ENCODE measurements at regions not wholly inside any gene's neighbourhood (a gene's known extent, or its start where the extent isn't known, plus 50 kb on each side); places are given as distances from the start of the nearest gene placed in this dataset.

GRCh38 chr10:78504181-78504580 is 470.5 kb downstream of the RPS24 start:
- TF ChIP-seq, protein P1, sequence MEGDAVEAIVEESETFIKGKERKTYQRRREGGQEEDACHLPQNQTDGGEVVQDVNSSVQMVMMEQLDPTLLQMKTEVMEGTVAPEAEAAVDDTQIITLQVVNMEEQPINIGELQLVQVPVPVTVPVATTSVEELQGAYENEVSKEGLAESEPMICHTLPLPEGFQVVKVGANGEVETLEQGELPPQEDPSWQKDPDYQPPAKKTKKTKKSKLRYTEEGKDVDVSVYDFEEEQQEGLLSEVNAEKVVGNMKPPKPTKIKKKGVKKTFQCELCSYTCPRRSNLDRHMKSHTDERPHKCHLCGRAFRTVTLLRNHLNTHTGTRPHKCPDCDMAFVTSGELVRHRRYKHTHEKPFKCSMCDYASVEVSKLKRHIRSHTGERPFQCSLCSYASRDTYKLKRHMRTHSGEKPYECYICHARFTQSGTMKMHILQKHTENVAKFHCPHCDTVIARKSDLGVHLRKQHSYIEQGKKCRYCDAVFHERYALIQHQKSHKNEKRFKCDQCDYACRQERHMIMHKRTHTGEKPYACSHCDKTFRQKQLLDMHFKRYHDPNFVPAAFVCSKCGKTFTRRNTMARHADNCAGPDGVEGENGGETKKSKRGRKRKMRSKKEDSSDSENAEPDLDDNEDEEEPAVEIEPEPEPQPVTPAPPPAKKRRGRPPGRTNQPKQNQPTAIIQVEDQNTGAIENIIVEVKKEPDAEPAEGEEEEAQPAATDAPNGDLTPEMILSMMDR (conservative IDR thresholded peaks at IDR 0.05 in 1 of 2, IDR thresholded peaks at IDR 0.05 in 1 of 2; ENCODE audit: extremely low read depth in 1 of 2, insufficient read depth in 1 of 2, low read depth in 1 of 2, low read length in 2 of 2) = no peak
- no peak for TF ChIP-seq EZH2 (IDR thresholded peaks at IDR 0.05; ENCODE audit: borderline replicate concordance, low read length)

Data from mammary epithelial cell (primary cell).